SK-N-SH (cell line): ENCODE measurements at regions not wholly inside any gene's neighbourhood (a gene's known extent, or its start where the extent isn't known, plus 50 kb on each side); places are given as distances from the start of the nearest gene placed in this dataset.

Experiments
- CTCF ChIA-PET: fragments of 300-600, 350-600 bp; formaldehyde crosslinking; extraction: SDS; loops from one replicate; lab custom pipeline; 2021; lab: Yijun Ruan, JAX
- POLR2A ChIA-PET: fragments of 350-600 bp; sonication (Branson Sonifier 250); formaldehyde crosslinking; extraction: SDS; loops from one replicate; lab custom pipeline; 2020; ENCODE audit warnings: antibody characterized with exemption, inconsistent platforms; lab: Yijun Ruan, JAX
- DNase-seq: peaks from one replicate; pipeline ENCODE4 v3.0.0; 2012
- H2AFZ ChIP-seq: fragments of 200-600 bp; sonication (generic); 2 replicates; pipeline ENCODE4 v1.8.1; 2016; ENCODE audit warnings: antibody characterized with exemption, mild to moderate bottlenecking, low read depth
- H3F3A ChIP-seq: fragments of 200-600 bp; sonication (generic); replicated peaks from 2 replicates; pipeline ENCODE3; 2016; ENCODE audit warnings: antibody characterized with exemption, mild to moderate bottlenecking; ENCODE audit not compliant: insufficient read depth
- H3K27ac ChIP-seq, 2 experiments: fragments of 200-500 bp in 1 of 2; fragments of 200-600 bp in 1 of 2; sonication (Bioruptor generic) in 1 of 2; sonication (generic), shearing (Covaris generic) in 1 of 2; 2 replicates each; pipeline versions ENCODE4 v1.5.1 to v1.6.1; 2014 to 2016; ENCODE audit warnings: low read depth in 2 of 2, inconsistent platforms in 1 of 2, low read length in 1 of 2, mild to moderate bottlenecking in 1 of 2, mixed read lengths in 1 of 2
- H3K27me3 ChIP-seq: fragments of 200-600 bp; sonication (generic), shearing (Covaris generic); 2 replicates; pipeline ENCODE4 v1.6.1; 2016; ENCODE audit warnings: mixed run types; ENCODE audit not compliant: insufficient read depth
- H3K36me3 ChIP-seq, 2 experiments: fragments of 200-500 bp in 1 of 2; fragments of 200-600 bp in 1 of 2; sonication (Bioruptor generic) in 1 of 2; sonication (generic) in 1 of 2; replicated peaks in 1 of 2; 2 replicates each; pipeline versions ENCODE3 to v1.5.1; 2014 to 2016; ENCODE audit warnings: low read length in 1 of 2, mild to moderate bottlenecking in 1 of 2; ENCODE audit not compliant: insufficient read depth in 2 of 2, control insufficient read depth in 1 of 2
- H3K4me1 ChIP-seq, 2 experiments: fragments of 200-500 bp in 1 of 2; fragments of 200-600 bp in 1 of 2; sonication (Bioruptor generic) in 1 of 2; sonication (generic), shearing (Covaris generic) in 1 of 2; 2 replicates each; pipeline versions ENCODE4 v1.5.1 to v1.6.1; 2014 to 2016; ENCODE audit warnings: low read depth in 1 of 2, low read length in 1 of 2, mixed run types in 1 of 2; ENCODE audit not compliant: insufficient read depth in 2 of 2, control insufficient read depth in 1 of 2
- H3K4me2 ChIP-seq: fragments of 200-600 bp; sonication (generic), shearing (Covaris generic); 2 replicates; pipeline ENCODE4 v1.6.1; 2017; ENCODE audit warnings: mixed run types
- H3K4me3 ChIP-seq, 2 experiments: fragments of 200-500 bp in 1 of 2; fragments of 200-600 bp in 1 of 2; sonication (Bioruptor generic) in 1 of 2; sonication (generic), shearing (Covaris generic) in 1 of 2; 2 replicates each; pipeline versions ENCODE4 v1.5.1 to v1.8.1; 2014 to 2016; ENCODE audit warnings: low read depth in 2 of 2, inconsistent platforms in 1 of 2, low read length in 1 of 2, mild to moderate bottlenecking in 1 of 2, mixed read lengths in 1 of 2, moderate library complexity in 1 of 2
- H3K79me2 ChIP-seq: fragments of 200-600 bp; sonication (generic); 2 replicates; pipeline ENCODE4 v1.8.1; 2017; ENCODE audit warnings: mild to moderate bottlenecking; ENCODE audit not compliant: insufficient read depth
- H3K9ac ChIP-seq: fragments of 200-600 bp; sonication (generic); 2 replicates; pipeline ENCODE4 v1.6.1; 2017; ENCODE audit warnings: mixed run types
- H3K9me2 ChIP-seq: fragments of 200-600 bp; sonication (generic); 2 replicates; pipeline ENCODE4 v1.6.1; 2017; ENCODE audit warnings: mixed run types
- H3K9me3 ChIP-seq: fragments of 200-600 bp; sonication (generic); 2 replicates; pipeline ENCODE4 v1.6.1; 2017; ENCODE audit warnings: mixed run types, mild to moderate bottlenecking, moderate library complexity
- H4K20me1 ChIP-seq: fragments of 200-600 bp; sonication (generic); 2 replicates; pipeline ENCODE4 v1.6.1; 2017; ENCODE audit warnings: mild to moderate bottlenecking, mixed run types; ENCODE audit not compliant: insufficient read depth
- CTCF ChIP-seq: fragments of 200-600 bp; sonication (generic); IDR thresholded peaks from 2 replicates; pipeline ENCODE4 v1.6.1; 2017; ENCODE audit warnings: antibody characterized with exemption, mild to moderate bottlenecking, moderate library complexity
- FOXM1 ChIP-seq: IDR thresholded peaks from 2 replicates; pipeline ENCODE4 v1.4.0; 2012; ENCODE audit warnings: low read depth, mild to moderate bottlenecking
- GABPA ChIP-seq: IDR thresholded peaks from 2 replicates; pipeline ENCODE4 v1.4.0; 2012; ENCODE audit warnings: low read depth, mild to moderate bottlenecking
- RAD21 ChIP-seq: IDR thresholded peaks from 2 replicates; pipeline ENCODE4 v1.6.1; 2012; ENCODE audit warnings: mild to moderate bottlenecking, low read length
- RCOR1 ChIP-seq: fragments of 150-350 bp; IDR thresholded peaks from 2 replicates; pipeline ENCODE4 v1.6.1; 2017; ENCODE audit warnings: antibody characterized with exemption, low read length
- RXRA ChIP-seq: IDR thresholded peaks from 2 replicates; pipeline ENCODE4 v1.4.0; 2012; ENCODE audit warnings: low read depth, mild to moderate bottlenecking, borderline replicate concordance
- SMC3 ChIP-seq: IDR thresholded peaks from 2 replicates; pipeline ENCODE4 v1.6.1; 2012; ENCODE audit warnings: low read depth, low read length, improper control_type of control experiment
- TEAD4 ChIP-seq: IDR thresholded peaks from 2 replicates; pipeline ENCODE4 v1.4.0; 2012; ENCODE audit warnings: mild to moderate bottlenecking, borderline replicate concordance; ENCODE audit not compliant: insufficient read depth
- WGBS: methylation state at CpG from one replicate; pipeline ENCODE4 v1.1.6; 2017; ENCODE audit warnings: low lambda C conversion rate; 5-methylcytosine and 5-hydroxymethylcytosine counted together

- ChIA-PET CTCF (interaction anchor here (1.5 kb wide), 1 partner anchor 8 kb away, joined by 6 read pairs; no protein-coding TSS in a partner anchor), POLR2A (no interaction called here)
- H3K4me1 ChIP-seq = no peaks in the 10 kb centered on the region
- no peaks in the 10 kb centered on the region for H3K36me3 ChIP-seq
- TF ChIP-seq FOXM1 (no peak), TEAD4 (no peak), RXRA (no peak), RCOR1 (no peak)
- no peak for DNase-seq
- no peak overlapping the region for H3K4me3 ChIP-seq
- WGBS = 18% methylated on average over 1 of the region's 1 CpG
- H3K9me2 ChIP-seq = no peaks in the 10 kb centered on the region
- no peaks in the 10 kb centered on the region for H3K27me3 ChIP-seq
- H3K79me2 ChIP-seq = no peaks in the 10 kb centered on the region
- no peaks in the 10 kb centered on the region for H3K9me3 ChIP-seq
- no peaks in the 10 kb centered on the region for H4K20me1 ChIP-seq
- no peak overlapping the region for H2AFZ ChIP-seq
- no peak overlapping the region for H3K9ac ChIP-seq
- H3K4me2 ChIP-seq = no peak overlapping the region
- H3K27ac ChIP-seq = no peak overlapping the region
- H3F3A ChIP-seq = no peaks in the 10 kb centered on the region
Measured at GRCh38 chr9:23483566-23483965, 342.5 kb downstream of the ELAVL2 start.

- ChIA-PET POLR2A (no interaction called here), CTCF (interaction anchor here (0.6 to 1.8 kb wide), 15 partner anchors 9 to 373 kb away, joined by 3 to 10 read pairs (median 4); no protein-coding TSS in a partner anchor)
- H4K20me1 ChIP-seq = no peaks in the 10 kb centered on the region
Measured at GRCh38 chr9:23492126-23493002, 333.7 kb downstream of the ELAVL2 start.

More at GRCh38 chr9:23492126-23493002, 333.7 kb downstream of the ELAVL2 start:
- H3K4me2 ChIP-seq = no peak overlapping the region
- H3K4me1 ChIP-seq = no peaks in the 10 kb centered on the region; a peak in 1 of 4 replicates
- no peak overlapping the region for H2AFZ ChIP-seq
- H3K27me3 ChIP-seq = no peaks in the 10 kb centered on the region
- peak overlapping the region in 1 of 2 experiments; percentile 24; a peak in 1 of 4 replicates for H3K4me3 ChIP-seq
- H3K79me2 ChIP-seq = no peaks in the 10 kb centered on the region
- WGBS = 15% methylated on average over 5 of the region's 5 CpGs
- no peaks in the 10 kb centered on the region for H3K9me2 ChIP-seq
- no peak overlapping the region for H3K9ac ChIP-seq
- TF ChIP-seq GABPA = no peak
- peak; percentile 78 for TF ChIP-seq RAD21
- TF ChIP-seq CTCF = peak; percentile 54
- peak; percentile 26; the same call in 1 of the 2 replicates for TF ChIP-seq SMC3
- TF ChIP-seq, all 33 proteins: peak for 3
- Histone ChIP-seq H3K9me3 (no peaks in the 10 kb centered on the region), H3K36me3 (no peaks in the 10 kb centered on the region), H3F3A (no peaks in the 10 kb centered on the region), H3K27ac (no peak overlapping the region)
- peak; percentile 46 for DNase-seq
